Gastroesophageal sphincter (tissue), 3 donors: ENCODE measurements at regions not wholly inside any gene's neighbourhood (a gene's known extent, or its start where the extent isn't known, plus 50 kb on each side); places are given as distances from the start of the nearest gene placed in this dataset.

Experiments used
- EP300 ChIP-seq: sonication (generic); formaldehyde crosslinking; IDR thresholded peaks from one replicate; pipeline ENCODE4 v1.6.1; 2017; ENCODE audit warnings: antibody characterized with exemption, mild to moderate bottlenecking
- POLR2A ChIP-seq, 2 donors: fragments of 450-650 bp; IDR thresholded peaks; one replicate each; pipeline ENCODE4 v1.6.1; 2017; ENCODE audit warnings: antibody characterized with exemption in 2 of 2, mild to moderate bottlenecking in 2 of 2, moderate library complexity in 1 of 2
- POLR2AphosphoS5 ChIP-seq: sonication (generic); formaldehyde crosslinking; IDR thresholded peaks from one replicate; pipeline ENCODE4 v1.6.1; 2017; ENCODE audit warnings: antibody characterized with exemption
- TF ChIP-seq, protein P1 (sequence below), 4 experiments: fragments of 200-600 bp in 2 of 4; fragments of 450-650 bp in 2 of 4; sonication (generic) in 1 of 4; IDR thresholded peaks; one replicate each; pipeline ENCODE4 v1.5.1; 2017 to 2019; ENCODE audit warnings: antibody characterized with exemption in 4 of 4, mild to moderate bottlenecking in 2 of 4, moderate library complexity in 2 of 4

DNA sequence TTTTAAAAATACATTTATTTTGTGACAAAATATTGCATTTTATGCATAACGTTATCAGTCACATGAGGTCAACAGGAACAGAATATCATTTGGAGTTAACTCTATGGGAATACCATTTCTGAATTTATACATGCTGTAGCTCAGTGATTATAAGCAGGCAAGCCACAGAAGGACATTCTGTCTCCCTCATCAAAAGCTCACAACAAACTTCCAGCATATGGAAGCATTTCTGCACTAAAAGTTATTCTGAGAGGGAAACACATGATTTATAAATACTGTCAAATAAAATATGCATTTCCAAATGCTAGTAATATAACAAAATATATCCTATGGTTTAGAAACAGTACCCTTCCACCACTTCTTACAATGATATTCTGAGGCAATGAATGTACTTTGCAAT, 854.1 kb upstream of the B3GALT2 start:
- TF ChIP-seq, protein P1, sequence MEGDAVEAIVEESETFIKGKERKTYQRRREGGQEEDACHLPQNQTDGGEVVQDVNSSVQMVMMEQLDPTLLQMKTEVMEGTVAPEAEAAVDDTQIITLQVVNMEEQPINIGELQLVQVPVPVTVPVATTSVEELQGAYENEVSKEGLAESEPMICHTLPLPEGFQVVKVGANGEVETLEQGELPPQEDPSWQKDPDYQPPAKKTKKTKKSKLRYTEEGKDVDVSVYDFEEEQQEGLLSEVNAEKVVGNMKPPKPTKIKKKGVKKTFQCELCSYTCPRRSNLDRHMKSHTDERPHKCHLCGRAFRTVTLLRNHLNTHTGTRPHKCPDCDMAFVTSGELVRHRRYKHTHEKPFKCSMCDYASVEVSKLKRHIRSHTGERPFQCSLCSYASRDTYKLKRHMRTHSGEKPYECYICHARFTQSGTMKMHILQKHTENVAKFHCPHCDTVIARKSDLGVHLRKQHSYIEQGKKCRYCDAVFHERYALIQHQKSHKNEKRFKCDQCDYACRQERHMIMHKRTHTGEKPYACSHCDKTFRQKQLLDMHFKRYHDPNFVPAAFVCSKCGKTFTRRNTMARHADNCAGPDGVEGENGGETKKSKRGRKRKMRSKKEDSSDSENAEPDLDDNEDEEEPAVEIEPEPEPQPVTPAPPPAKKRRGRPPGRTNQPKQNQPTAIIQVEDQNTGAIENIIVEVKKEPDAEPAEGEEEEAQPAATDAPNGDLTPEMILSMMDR (IDR thresholded peaks at IDR 0.05), result no peak
- TF ChIP-seq POLR2AphosphoS5 (no peak), EP300 (no peak), POLR2A (IDR thresholded peaks at IDR 0.05) (no peak)
